PC-9 (cell line): ENCODE measurements at regions not wholly inside any gene's neighbourhood (a gene's known extent, or its start where the extent isn't known, plus 50 kb on each side); places are given as distances from the start of the nearest gene placed in this dataset.
"Not testable (repeated sequence)": the region's sequence is repeated elsewhere in the genome, so short reads cannot be mapped to it uniquely, and the experiment has no call there.

Experiments used
- EZH2 ChIP-seq: fragments of 200-600 bp; sonication (generic); IDR thresholded peaks from 2 replicates; pipeline ENCODE4 v1.8.0; 2017; ENCODE audit warnings: antibody characterized with exemption, low read depth
- TF ChIP-seq, protein P1 (sequence below): fragments of 200-600 bp; sonication (generic); conservative IDR thresholded peaks from 2 replicates; pipeline ENCODE4 v1.6.1; 2017; ENCODE audit warnings: mixed run types, antibody characterized with exemption, mild to moderate bottlenecking, moderate library complexity

- TF ChIP-seq, protein P1, sequence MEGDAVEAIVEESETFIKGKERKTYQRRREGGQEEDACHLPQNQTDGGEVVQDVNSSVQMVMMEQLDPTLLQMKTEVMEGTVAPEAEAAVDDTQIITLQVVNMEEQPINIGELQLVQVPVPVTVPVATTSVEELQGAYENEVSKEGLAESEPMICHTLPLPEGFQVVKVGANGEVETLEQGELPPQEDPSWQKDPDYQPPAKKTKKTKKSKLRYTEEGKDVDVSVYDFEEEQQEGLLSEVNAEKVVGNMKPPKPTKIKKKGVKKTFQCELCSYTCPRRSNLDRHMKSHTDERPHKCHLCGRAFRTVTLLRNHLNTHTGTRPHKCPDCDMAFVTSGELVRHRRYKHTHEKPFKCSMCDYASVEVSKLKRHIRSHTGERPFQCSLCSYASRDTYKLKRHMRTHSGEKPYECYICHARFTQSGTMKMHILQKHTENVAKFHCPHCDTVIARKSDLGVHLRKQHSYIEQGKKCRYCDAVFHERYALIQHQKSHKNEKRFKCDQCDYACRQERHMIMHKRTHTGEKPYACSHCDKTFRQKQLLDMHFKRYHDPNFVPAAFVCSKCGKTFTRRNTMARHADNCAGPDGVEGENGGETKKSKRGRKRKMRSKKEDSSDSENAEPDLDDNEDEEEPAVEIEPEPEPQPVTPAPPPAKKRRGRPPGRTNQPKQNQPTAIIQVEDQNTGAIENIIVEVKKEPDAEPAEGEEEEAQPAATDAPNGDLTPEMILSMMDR = not testable (repeated sequence)
- not testable (repeated sequence) for TF ChIP-seq EZH2
Measured at GRCh38 chr2:132361498-132361897, 55.1 kb upstream of the GPR39 start.
